HG03571 (cell line): ENCODE measurements at regions not wholly inside any gene's neighbourhood (a gene's known extent, or its start where the extent isn't known, plus 50 kb on each side); places are given as distances from the start of the nearest gene placed in this dataset.
"Not testable (repeated sequence)": the region's sequence is repeated elsewhere in the genome, so short reads cannot be mapped to it uniquely, and the experiment has no call there.

Experiments used
- ATAC-seq: cut with Tn5 transposase; IDR thresholded peaks from one replicate; pipeline ENCODE4 v1.9.1; 2021; ENCODE audit not compliant: unreplicated experiment

- no peak for ATAC-seq
These were observed 460.0 kb upstream of the NRP1 start for GRCh38 chr10:33794460-33794859.

- ATAC-seq, result no peak
These were observed 459.3 kb upstream of the NRP1 start for GRCh38 chr10:33793793-33794192.

GRCh38 chr10:33791272-33791660 lies 456.8 kb upstream of the NRP1 start:
- no peak for ATAC-seq

- no peak for ATAC-seq
These were observed 456.2 kb upstream of the NRP1 start for GRCh38 chr10:33790521-33791271.

DNA sequence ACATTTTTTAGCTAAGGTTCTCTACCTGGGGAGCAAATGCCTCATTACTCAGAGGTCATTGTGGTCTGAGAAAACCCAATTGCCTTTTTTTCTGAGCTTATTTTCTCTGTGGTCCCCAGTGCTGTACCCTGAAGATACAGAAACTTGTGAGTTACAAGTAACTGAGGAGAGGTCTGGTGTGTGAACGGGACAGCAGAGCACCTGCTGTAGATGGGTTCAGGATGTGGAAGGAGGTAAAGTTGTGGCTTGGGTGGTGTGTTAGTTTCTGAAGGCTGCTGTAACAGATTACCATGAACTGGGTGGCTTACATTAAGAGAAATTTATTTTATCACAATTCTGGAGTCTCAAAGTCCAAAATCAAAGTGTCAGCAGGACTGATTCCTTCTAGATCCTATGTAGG lies 449.1 kb upstream of the NRP1 start:
- no peak for ATAC-seq

DNA sequence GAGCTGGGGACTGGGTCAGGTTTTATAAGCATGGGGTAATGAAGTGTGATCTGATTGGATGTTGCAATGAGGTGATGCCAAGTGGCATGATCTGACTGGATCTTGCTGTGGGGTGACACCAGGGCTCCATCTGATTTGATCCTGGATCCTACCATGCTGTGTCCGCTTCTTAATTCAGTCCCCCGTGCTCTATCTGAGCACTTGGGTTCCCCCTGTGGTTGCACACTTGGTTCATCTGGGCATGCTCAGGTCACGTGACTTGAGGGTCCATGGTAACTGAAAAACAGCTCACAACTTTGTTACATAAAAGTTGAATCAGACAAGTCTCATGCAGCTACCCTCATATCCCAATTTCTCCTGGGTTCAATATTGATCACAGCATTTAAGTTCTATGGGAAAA lies 448.6 kb upstream of the NRP1 start:
- no peak for ATAC-seq

GRCh38 chr10:33781606-33782395 lies 447.3 kb upstream of the NRP1 start:
- no peak for ATAC-seq

DNA sequence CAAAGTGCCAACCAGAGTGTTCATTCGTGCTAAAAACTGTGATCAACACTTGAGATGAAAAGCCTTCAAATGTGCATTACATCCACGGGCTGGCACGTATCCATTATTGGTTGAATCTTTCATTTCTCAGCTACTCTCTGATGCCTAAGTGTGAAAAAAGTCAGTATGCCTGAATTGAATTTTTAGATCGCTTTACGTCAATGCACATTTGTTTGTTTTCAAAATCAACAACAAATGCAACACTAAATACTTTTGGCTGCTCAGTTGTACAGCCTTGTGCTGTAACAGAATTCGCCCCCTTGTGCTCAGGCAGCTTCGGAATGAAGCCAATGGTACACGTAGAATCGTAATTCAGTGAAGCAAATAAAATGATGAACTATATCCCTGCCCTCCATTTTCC lies 446.5 kb upstream of the NRP1 start:
- ATAC-seq, result no peak

GRCh38 chr10:33777223-33777622 lies 442.8 kb upstream of the NRP1 start:
- ATAC-seq, result no peak

DNA sequence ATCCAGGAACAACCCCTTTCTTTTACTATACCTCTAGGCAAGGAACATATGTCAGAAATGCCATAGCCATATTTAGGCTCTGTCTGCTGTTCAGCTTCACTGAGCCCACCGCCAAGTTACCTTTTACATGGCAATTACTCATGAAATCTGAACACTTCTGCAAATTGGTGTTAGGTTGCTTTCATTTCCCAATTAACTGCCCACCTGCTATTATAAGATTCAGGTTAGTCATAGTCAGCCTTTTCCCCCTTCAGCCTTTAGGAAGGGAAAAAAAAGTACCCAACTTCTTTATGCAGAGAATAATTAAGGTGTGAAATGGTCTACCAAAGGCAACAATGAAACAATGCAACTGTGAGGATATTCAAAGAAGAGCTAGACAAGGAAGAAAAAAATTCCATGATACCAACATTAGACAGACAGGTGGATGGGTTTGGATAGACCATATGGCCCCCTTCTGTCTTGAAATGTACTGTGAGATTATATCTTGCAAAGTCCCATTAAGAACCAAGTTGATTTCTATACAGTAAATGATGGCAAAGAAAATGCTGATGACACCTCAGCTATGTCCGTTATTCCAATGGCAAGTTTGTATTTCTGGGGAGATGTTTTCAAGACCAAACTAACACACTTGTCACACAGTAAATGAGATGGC lies 442.1 kb upstream of the NRP1 start:
- ATAC-seq, result no peak

- ATAC-seq, result no peak
These were observed 440.4 kb upstream of the NRP1 start for GRCh38 chr10:33774857-33775256.

DNA sequence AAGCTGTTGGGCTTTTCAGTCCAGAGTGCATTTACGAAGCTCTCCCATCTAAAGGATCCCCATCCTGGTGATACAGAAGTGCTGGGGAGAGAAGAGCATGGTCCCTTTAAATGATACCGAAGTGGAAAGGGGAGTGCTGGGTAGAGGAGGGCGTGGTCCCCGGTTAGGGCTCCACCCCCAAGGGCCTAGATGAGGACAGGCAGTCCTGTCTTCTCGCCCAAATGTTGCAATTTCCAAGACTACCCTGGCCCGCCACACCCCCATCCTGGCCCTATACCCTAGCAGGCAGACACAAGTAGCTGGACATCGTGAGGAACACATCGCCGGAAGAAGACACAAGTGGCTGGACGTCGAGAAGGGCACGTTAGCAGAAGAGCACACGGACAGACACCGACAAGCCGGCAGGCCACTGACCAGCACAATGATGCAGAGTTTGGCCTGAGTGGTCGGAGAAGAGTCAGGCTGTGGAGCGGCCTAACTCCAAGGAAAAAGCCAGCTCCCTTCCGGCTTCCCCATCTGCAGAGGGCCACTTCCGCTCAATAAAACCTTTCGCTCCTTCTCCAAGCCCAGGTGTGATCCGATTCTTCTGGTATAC lies 439.5 kb upstream of the NRP1 start:
- no peak for ATAC-seq

DNA sequence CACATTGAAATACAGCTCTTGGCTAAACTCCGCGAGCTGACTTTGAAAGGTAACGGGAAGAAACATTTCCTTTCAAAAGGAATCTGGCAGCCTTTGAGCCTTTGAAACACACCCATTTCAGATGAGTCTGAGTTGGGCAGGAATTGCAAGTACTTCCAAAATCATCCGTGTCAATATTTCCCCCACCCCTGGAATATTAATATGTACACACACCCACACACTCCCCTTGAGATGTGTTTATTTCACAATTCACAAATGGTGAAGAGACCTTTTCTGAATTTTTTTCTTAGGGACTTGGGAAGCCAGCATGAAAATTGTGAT lies 438.7 kb upstream of the NRP1 start:
- ATAC-seq, result no peak

DNA sequence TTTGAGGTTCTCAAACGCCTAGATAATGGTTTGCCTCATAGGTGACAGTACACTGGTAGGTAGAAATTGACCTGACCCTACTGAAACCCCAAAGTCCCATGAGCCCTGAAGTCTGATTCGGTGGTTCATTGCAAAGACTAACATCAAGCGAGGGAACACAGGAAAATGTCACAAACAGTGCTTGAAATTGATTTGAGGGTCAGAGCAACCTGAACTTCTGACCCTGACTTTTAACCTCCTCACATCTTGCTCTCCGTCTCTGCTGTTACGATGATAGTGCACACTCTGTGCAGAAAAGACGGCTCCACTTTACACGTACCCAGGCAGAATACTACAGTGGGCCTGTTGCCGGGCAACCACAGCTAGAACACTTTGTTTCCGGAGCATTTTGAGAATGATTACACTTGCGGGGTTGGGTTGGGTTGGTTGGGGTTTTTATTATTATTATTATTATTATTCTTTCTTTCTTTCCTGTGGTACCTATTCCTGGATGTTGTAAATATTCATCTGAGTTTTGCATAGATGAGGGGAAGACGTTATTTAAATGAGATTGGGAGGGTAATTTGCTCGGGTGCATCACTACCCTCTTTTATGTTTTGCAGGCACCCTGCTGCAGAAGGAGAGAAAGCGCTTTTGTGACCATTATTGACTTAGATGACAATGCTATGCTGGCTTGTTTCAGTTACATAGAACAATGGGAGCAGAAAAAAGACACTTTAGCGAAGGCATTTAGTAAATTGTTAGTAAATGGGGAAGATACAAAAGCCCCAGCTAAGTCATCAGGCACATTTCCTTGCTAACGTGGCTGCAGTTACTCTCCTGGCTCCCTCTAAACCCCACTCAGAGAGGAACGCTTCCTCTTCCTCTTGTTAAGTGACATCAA lies 438.1 kb upstream of the NRP1 start:
- no peak for ATAC-seq

DNA sequence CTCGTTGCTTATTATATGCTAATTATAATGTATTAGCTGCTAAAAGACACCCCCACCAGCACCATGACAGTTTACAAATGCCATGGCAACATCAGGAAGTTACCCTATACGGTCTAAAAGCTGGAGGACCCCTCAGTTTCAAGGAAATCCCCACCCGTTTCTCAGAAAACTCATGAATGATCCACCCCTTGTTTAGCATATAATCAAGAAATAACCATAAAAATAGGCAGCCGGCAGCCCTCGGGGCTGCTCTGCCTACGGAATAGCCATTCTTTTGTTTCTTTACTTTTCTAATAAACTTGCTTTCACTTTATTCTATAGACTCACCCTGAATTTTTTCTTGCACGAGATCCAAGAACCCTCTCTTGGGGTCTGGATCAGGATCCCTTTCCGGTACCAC lies 437.4 kb upstream of the NRP1 start:
- ATAC-seq, result not testable (repeated sequence)

DNA sequence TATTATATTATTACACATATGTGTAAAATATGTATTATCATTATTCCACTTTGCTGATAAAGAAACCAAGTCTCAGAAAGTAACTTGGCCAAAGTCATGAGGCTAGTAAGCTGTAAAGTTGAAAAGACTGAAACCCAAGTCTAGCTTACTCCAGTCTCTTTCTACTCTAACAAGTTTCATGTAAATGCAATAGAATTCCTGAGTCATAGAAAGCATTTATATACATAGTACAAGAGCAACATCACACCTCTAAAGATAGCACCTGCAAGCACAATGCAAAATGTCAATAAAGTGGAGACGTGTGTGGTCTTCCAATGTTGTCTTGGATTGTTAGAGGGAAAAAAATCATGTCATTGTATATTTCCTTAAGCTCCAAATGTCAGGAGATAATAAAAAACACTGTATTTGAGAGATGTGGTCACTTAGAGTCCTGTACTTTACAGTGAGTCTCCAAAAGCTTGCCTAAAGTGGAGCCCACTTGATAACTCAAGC lies 430.3 kb upstream of the NRP1 start:
- ATAC-seq, result no peak

DNA sequence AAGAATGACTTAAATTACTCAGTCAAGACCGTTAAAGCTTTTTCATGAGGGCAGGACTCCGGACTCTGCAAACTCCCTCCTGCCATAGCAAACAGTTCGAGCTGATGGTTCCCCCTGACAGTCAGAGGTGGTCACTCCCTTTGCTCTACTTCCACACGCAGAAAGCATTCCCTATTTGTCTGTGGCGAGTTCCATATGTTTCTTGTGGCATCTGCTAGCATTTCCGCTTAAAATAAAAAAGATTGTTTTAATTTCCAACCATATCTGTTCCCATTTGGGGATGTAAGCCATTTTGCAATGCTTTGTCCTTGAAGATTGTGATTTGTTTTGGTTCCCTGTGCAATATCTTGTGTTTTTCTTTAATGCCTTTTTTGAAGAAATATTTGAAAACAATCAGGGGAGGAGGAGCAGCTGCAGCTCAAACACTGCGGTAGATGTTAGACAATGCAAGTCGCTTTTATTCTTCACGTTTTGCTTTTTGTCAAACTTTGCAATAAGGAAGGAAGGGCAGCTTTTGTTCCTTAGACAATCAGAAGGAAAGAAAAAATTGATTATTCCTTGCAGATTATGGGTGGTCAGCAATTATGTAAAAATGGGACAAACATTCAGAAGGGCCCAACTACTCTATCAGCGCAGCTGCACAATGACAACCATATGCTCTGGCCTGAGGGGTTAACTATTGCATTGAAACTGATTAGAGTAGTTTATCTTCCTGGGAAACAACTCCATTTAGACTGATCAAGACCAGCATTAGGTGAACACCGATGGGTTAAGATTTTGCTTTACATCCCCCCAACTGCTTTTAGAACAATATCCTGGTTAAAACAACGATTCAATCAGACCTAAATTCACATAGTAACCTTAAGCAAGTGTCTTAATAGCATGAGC lies 425.8 kb upstream of the NRP1 start:
- no peak for ATAC-seq

- ATAC-seq, result no peak
These were observed 424.7 kb upstream of the NRP1 start for GRCh38 chr10:33759191-33759590.

GRCh38 chr10:33758299-33758698 lies 423.8 kb upstream of the NRP1 start:
- ATAC-seq, result no peak

GRCh38 chr10:33754052-33754451 lies 419.6 kb upstream of the NRP1 start:
- no peak for ATAC-seq
